GM08714 (cell line): ENCODE measurements at regions not wholly inside any gene's neighbourhood (a gene's known extent, or its start where the extent isn't known, plus 50 kb on each side); places are given as distances from the start of the nearest gene placed in this dataset.

Experiments used
- H3K4me3 ChIP-seq: fragments of 200-500 bp; sonication (Bioruptor generic); 2 replicates; pipeline ENCODE4 v1.5.1; 2014; ENCODE audit warnings: mild to moderate bottlenecking, low read length, inconsistent platforms
- ZNF274 ChIP-seq: IDR thresholded peaks from 2 replicates; pipeline ENCODE4 v1.6.1; 2012; ENCODE audit warnings: mild to moderate bottlenecking, low read depth, low read length

DNA sequence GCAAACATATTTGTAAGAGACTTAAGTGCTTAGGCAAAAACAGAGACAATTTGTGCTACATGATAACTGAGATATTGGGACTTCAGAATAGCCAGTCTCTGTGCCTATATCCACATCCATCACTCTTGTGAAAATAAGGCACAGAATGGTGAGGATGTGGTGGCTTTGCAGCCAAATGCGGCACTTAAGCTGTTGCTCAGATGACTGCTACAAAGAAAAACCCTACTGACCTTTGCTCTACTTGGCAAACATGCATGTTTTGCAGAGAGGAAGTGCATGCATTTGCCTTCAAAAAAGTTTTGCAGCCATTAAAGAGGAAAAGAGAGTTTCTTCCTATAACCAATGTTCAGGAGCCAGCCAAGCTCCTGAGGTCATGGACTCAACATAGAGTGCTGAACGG, 675.0 kb upstream of the KIRREL3 start:
- H3K4me3 ChIP-seq: no peak overlapping the region
- no peak for TF ChIP-seq ZNF274

DNA sequence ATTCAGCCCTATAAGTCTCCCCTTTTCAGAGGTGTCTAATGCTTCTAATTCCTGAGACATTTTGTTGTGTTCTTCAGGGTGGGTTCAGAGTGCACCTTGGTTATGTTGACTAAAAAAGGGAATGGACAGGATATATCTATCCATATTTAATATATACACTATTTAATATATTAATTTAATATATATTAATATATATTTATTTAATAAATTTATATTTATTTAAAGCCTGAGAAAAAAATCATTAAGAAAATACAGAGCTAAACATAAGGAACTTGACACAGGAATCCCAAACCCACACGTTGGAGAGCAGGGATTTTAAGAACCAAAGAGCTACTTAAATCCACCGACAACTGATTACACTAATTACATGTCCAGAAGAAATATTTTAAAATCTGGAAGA, 674.2 kb upstream of the KIRREL3 start:
- TF ChIP-seq ZNF274: no peak
- H3K4me3 ChIP-seq: no peak overlapping the region

DNA sequence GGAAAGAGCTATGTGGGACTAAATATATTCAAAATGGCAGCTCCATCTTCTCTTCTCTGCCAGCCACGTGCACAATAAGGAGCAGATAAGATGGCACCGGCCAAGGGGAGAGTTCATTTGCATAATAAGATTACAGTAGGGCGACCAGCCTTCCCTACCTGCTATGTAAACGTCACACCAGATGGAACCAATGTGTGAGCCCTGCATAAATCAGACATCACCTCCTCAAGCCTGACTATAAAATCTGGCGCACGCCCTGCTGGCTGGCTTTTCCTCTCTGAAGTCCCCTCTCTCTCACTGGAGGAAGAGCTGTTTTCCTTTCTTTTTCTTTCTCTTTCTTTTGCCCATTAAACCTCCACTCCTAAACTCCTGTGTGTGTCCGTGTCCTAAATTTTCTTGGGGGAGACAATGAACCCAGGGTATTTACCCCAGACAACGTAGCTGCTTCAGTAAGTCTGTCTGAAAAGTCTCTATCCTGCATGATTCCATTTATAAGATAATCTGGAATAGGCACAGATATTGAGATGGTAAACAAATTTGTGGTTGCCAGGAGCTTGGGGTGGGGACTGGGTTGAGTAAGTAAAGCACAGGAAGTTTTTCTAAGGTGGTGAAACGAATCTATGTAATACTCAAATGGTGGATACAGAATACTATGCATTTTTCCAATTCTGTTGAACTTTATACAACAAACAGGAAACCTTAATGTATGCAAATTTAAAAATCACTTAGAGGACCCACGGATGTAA, 670.0 kb upstream of the KIRREL3 start:
- TF ChIP-seq ZNF274: no peak

DNA sequence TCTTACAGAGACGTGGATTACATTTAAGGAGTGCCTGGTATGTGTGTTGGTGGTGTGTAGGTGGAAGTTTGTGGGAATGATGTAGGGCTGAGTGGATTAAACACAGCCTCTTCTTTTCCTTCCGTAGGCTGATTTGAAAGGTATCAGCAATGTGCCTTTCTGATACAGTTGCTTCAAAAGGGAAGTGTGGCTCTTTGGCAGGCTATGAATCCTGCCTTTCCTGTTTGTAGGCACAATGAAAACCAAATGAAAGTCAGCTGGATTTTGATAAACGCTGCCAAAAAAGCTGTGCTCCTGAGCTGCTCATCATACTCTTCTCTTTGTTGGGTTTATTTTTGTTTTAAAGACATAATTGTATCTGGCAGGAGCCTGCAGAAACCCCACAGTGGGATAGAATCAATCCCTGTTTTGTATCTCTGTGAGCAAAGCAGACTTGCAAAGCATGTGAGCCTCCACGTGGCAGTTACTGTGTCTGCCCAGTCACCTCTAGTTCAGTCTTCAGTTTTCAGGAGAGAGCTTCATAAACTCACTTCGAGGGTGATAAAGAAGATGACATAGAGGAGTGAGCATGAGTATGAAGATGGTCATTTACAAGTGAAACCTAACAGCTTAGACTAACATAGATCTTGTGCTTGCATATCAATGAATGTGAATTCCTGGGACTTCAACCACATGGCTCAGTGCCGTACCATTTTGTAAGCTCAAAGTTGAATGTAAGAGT, 655.7 kb upstream of the KIRREL3 start:
- no peak for TF ChIP-seq ZNF274
- H3K4me3 ChIP-seq: no peak overlapping the region

More for the DNA sequence above, 670.0 kb upstream of the KIRREL3 start:
- H3K4me3 ChIP-seq: no peak overlapping the region

DNA sequence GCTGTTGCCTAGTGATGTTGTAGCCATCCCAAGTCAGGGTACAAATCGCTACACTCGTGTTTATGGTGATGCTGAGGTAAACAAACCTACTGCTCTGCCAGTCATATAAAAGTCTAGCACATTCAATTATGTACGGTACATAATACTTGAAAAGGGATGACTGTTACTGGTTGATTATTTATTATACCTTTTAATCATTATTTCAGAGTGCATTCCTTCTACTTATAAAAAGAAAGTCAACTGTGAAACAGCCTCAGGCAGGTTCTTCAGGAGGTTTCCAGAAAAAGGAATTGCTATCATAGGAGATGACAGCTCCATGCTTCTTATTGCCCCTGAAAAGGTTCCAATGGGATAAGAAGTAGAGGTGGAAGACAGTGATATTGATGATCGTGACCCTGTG, 652.5 kb upstream of the KIRREL3 start:
- no peak for TF ChIP-seq ZNF274
- H3K4me3 ChIP-seq: no peak overlapping the region

DNA sequence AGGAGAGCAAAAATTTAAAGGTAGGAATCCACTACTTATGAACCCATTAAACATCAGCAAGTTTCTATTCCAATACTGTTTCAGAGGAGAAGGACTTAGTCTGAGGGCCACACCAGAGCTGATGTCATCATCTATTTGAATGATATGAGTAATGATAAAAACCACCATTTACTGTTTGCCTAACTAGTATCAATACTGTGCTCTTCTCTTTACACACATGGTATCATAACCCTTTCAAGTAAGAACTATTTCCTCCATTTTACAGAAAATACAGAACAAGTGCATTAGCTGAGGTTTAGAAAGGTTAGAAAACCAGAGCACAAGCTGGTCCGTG, 651.3 kb upstream of the KIRREL3 start:
- no peak for TF ChIP-seq ZNF274
- no peak overlapping the region for H3K4me3 ChIP-seq

DNA sequence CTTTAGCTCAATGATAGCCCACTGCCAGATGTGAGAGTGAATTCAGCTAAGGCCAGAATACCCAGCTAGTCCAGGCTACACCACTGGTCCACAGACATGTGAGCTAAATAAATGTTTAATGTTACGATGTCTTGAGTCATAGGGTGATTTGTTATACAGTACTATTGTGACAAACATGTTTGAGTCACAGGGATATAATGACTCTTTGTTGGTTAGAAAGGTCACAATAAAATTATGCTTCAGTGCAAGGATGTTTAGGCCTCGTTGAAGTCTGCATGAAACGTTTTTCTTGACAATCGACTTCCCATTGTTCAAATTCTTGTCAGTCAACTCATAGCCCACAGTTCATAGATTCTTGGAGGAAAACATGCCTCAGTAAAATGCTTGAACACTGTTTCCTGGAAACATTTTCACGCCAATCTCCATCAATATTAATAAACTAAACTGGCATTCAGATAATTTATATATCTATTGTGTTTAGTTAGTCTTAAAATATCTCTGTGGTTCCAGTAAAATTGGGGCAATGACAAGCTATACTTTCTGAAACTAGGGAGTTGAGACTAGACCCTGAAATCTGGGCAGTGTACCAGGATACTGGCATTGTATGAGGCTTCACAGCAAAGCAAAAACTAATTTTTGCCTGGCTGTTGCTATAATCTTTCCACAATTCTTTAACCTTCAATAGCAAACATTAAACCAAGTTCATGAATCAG, 650.8 kb upstream of the KIRREL3 start:
- no peak overlapping the region for H3K4me3 ChIP-seq

DNA sequence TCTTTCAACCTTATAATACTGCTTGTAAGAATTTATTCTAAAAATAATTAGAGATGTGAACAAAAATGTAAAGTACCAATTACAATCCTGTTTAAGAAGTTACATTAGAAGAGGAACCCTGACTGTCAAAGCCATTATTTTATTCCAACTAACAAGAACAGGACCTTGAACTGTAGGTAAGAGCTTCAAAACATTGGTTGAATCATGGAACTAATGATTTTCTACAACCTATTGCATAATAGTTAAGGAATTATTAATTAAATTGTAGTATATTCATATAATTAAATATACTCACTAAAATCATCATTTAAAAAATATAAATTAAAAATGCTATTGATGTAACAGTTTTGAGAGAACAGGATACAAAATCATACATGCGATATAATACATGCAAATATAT, 649.4 kb upstream of the KIRREL3 start:
- TF ChIP-seq ZNF274: no peak
- no peak overlapping the region for H3K4me3 ChIP-seq

More for the DNA sequence above, 650.8 kb upstream of the KIRREL3 start:
- TF ChIP-seq ZNF274: no peak

DNA sequence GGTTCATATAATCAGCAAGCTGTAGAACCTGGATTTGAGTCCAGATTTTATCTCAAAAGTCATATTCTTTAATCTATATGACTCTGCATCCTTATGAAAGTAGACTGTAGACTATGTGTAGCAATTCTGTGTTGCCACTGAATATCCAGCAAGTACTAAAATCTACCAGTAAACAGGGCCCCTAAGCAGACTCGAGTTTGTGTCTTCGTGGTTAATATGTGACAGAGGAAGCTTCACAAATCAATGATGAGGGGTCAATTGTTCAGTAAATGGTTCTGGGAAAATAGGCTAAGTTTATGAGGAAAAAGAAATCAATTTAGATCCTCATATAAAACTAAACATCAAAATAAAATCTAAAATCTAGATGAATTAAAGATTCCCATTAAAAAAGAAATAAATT, 648.5 kb upstream of the KIRREL3 start:
- H3K4me3 ChIP-seq: no peak overlapping the region
- TF ChIP-seq ZNF274: no peak

DNA sequence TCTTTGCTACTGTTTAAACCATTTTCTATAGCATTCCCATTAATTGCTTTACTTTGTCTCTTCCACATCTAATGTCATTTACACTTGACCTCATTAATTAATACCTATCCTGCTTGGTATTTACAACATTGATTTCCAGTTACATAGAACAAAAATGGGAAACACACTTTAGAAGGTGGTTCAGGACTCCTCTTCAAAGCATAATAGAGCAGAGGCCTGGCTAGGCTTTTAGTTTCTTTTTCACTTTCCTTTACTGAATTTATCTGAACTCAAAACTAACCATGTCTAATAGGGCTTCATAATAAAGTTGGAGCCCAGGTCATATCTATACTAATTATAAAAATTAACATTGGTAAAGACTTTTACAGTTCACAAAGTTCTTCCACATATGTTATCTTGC, 648.0 kb upstream of the KIRREL3 start:
- no peak for TF ChIP-seq ZNF274
- no peak overlapping the region for H3K4me3 ChIP-seq

DNA sequence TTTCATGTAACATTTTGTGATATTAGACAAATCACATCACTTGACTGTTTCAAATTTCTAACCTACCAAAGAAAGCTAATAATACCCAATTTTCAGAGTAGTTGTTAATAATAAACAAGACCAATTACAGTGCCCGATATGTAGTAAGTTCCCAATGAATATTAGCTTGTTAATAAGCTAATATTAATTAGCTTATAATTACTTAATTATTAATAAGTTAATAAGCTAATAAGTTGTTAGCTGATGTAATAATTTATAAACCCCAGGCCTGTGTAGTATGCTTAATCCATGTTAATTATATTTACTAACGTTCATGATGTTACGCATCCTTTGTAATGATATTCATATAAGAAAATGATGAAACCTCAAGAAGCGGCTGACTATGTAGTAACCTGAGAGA, 643.8 kb upstream of the KIRREL3 start:
- no peak for TF ChIP-seq ZNF274
- no peak overlapping the region for H3K4me3 ChIP-seq

DNA sequence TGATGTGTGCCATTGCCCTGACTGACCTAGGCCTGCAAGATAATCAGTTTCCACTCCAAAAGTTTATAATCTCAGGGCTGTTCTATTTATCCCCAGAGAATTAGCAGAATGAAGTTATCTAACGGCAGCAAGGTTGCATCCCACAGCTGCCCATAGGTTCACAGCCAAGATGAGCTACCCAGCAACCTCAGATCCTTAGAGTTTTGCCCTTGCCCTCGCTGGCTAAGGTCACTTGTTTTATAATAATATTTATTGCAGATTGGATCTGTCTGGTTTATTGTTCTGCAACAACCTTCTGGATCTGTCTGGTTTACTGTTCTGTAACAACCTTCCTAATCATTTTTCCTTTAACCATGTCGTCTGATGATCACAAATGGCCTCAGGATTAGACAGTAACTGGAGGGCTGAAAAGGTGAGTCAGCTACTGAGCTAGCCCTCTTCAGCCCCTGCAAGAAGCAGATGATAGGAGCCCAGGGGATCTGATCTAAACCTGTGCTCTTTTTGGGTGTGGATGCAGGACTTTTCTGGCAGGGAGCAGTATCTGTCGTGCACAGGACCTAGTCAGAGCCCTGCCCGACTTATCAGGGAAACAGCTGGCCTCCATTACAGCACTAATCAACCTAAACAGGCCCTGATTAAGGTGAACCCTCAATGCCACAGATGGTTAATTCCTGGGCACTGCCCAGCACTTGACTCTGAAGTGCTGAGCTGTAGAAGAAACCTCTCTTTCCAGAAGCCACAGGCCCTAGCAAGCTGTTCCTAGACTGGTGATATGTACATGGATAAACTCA, 642.9 kb upstream of the KIRREL3 start:
- no peak overlapping the region for H3K4me3 ChIP-seq
- no peak for TF ChIP-seq ZNF274

DNA sequence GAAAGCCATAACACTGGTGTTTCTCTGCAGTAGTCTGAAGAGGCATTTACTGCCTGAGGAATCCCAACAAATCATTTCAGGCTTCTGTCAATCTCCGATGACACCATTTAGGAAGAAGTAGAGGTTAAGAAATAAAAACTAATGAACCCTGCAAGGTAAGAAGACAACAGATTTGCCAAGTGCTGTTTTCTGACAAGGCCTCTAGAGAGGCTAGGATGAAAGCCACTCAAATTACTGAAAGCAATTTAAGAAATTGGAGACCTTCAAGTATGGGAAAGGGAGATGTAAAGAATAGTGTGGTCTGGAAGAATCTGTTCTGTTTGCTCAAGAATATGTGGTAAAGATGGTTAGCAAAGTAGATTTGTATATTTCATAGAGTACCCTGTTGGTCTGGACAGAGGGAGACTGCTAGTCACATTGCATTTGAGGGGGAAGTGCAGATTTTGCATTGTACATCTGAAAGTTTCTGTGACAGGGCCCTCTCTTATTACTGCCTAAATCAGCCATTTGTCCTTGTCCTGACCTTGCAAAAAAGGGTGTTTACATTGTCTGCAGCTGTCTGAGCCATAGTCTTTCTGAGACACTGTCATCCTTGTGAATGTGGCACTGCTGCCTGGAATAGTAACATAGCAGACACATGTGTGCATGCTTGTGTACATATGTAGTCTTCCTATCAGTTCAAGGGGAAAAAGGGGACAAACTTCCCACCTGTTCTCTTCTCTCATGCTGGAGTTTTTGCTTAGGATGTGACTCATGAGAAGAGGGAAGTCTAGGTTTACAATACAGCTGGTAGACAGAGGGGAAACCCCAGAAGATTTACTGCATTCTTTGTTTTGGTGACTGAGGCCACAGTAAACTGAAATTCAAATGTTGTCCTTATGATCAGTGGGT, 640.2 kb upstream of the KIRREL3 start:
- H3K4me3 ChIP-seq: no peak overlapping the region
- TF ChIP-seq ZNF274: no peak

DNA sequence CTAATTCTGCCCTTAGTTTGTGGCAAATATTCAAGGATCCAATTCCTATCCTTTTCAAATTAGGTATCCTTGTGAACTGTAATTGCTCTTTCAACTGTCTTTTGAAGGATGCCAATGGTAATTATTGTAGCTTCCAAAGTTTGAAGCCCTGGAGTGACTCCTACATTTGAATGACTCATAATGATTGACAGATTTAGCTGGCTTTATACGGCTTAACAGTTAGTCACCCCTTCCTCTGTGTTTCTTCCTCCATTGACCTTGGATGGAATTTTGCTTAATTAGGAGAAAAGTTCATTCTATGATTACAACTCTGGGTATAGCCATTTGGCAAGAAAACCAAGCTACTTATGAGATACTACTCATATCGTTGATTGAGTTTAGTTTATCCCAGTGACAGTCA, 639.3 kb upstream of the KIRREL3 start:
- H3K4me3 ChIP-seq: no peak overlapping the region
- no peak for TF ChIP-seq ZNF274
